Tibial nerve (tissue), 4 donors: ENCODE measurements at regions not wholly inside any gene's neighbourhood (a gene's known extent, or its start where the extent isn't known, plus 50 kb on each side); places are given as distances from the start of the nearest gene placed in this dataset.

ENCODE experiments used
- EP300 ChIP-seq, 2 donors: sonication (generic); formaldehyde crosslinking; IDR thresholded peaks; one replicate each; pipeline ENCODE4 v1.6.1; 2017; ENCODE audit warnings: antibody characterized with exemption in 2 of 2, mild to moderate bottlenecking in 1 of 2
- POLR2A ChIP-seq, 2 donors: fragments of 450-650 bp; IDR thresholded peaks; one replicate each; pipeline ENCODE4 v1.6.1; 2017; ENCODE audit warnings: antibody characterized with exemption in 2 of 2, mild to moderate bottlenecking in 2 of 2, moderate library complexity in 2 of 2
- TF ChIP-seq, protein P1 (sequence below), 5 experiments: fragments of 200-600 bp in 3 of 5; fragments of 450-650 bp in 2 of 5; sonication (generic) in 3 of 5; IDR thresholded peaks; one replicate each; pipeline ENCODE4 v1.5.1; 2016 to 2019; ENCODE audit warnings: antibody characterized with exemption in 5 of 5, mild to moderate bottlenecking in 3 of 5, moderate library complexity in 2 of 5

DNA sequence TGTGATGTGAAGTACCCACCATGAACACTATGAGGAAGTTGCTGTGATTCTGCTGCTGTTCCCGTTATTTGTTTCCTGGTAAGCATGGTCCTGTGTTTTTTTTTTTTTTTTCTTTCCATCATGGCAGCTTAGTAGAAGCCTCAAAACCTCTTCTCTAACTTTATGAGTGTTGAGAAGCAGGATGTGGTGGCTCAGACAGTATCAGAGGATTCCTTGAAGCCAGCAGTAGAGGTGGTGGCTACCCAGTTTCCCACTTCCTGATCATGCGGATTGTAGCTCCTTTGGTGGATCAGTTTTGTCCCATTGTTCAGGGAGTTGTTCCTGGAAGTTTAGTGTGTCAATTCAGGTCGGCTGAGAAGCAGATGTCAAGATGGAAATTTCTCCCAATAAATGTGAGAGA, 175.8 kb downstream of the ATP23 start:
- TF ChIP-seq, protein P1, sequence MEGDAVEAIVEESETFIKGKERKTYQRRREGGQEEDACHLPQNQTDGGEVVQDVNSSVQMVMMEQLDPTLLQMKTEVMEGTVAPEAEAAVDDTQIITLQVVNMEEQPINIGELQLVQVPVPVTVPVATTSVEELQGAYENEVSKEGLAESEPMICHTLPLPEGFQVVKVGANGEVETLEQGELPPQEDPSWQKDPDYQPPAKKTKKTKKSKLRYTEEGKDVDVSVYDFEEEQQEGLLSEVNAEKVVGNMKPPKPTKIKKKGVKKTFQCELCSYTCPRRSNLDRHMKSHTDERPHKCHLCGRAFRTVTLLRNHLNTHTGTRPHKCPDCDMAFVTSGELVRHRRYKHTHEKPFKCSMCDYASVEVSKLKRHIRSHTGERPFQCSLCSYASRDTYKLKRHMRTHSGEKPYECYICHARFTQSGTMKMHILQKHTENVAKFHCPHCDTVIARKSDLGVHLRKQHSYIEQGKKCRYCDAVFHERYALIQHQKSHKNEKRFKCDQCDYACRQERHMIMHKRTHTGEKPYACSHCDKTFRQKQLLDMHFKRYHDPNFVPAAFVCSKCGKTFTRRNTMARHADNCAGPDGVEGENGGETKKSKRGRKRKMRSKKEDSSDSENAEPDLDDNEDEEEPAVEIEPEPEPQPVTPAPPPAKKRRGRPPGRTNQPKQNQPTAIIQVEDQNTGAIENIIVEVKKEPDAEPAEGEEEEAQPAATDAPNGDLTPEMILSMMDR (IDR thresholded peaks at IDR 0.05): no peak
- TF ChIP-seq EP300 (IDR thresholded peaks at IDR 0.05): no peak
- no peak for TF ChIP-seq POLR2A (IDR thresholded peaks at IDR 0.05)
